Panc1 (cell line): ENCODE measurements at regions not wholly inside any gene's neighbourhood (a gene's known extent, or its start where the extent isn't known, plus 50 kb on each side); places are given as distances from the start of the nearest gene placed in this dataset.

Source experiments
- ATAC-seq: fragments of 200-7000 bp; cut with Tn5 transposase; 2 replicates; pipeline ENCODE4 v1.9.1; 2020; ENCODE audit warnings: mild to moderate bottlenecking, moderate library complexity
- BruUV-seq: library from RNA; stranded (reverse); fragments of 400-500 nt; replicated peaks from 2 replicates; lab custom pipeline; 2021; lab: Mats Ljungman, UMichigan
- CTCF ChIA-PET: fragments of 300-600 bp; sonication (Branson Sonifier 250); formaldehyde crosslinking; loops from one replicate; lab custom pipeline; 2022; ENCODE audit warnings: antibody characterized with exemption; lab: Charles Lee
- POLR2A ChIA-PET: fragments of 300-600 bp; sonication (Branson Sonifier 250); formaldehyde crosslinking; loops from one replicate; lab custom pipeline; 2022; ENCODE audit warnings: antibody characterized with exemption; lab: Charles Lee
- DNase-seq: peaks from one replicate; pipeline ENCODE4 v3.0.0-alpha.2; 2010; ENCODE audit warnings: low read depth, low spot score
- H3K27ac ChIP-seq: 2 replicates; pipeline ENCODE4 v1.5.1; 2011; ENCODE audit warnings: mild to moderate bottlenecking, low read length, inconsistent platforms
- H3K27me3 ChIP-seq: fragments of 200-500 bp; sonication (Bioruptor generic); 2 replicates; pipeline ENCODE4 v1.6.0; 2014; ENCODE audit warnings: low read length, inconsistent platforms; ENCODE audit not compliant: control insufficient read depth, insufficient read depth
- H3K36me3 ChIP-seq: fragments of 200-500 bp; sonication (Bioruptor generic); 2 replicates; pipeline ENCODE4 v1.5.1; 2014; ENCODE audit warnings: inconsistent platforms, mild to moderate bottlenecking, low read length, moderate library complexity; ENCODE audit not compliant: control insufficient read depth, insufficient read depth
- H3K4me1 ChIP-seq: 2 replicates; pipeline ENCODE4 v1.5.1; 2011; ENCODE audit warnings: inconsistent platforms, mild to moderate bottlenecking, low read length, moderate library complexity; ENCODE audit not compliant: control insufficient read depth, insufficient read depth
- H3K4me3 ChIP-seq, 2 experiments: 2 replicates each; pipeline ENCODE4 v1.5.1; 2011 to 2012; ENCODE audit warnings: low read depth in 2 of 2, low read length in 2 of 2, mild to moderate bottlenecking in 2 of 2, inconsistent platforms in 1 of 2, moderate library complexity in 1 of 2
- H3K9me3 ChIP-seq: fragments of 200-500 bp; sonication (Bioruptor generic); 2 replicates; pipeline ENCODE4 v1.5.1; 2014; ENCODE audit warnings: low read depth, mild to moderate bottlenecking, inconsistent platforms, low read length, moderate library complexity; ENCODE audit not compliant: control insufficient read depth, insufficient read depth
- CTCF ChIP-seq: fragments of 450-650 bp; IDR thresholded peaks from 2 replicates; pipeline ENCODE4 v1.5.1; 2017; ENCODE audit warnings: mild to moderate bottlenecking
- POLR2AphosphoS5 ChIP-seq: IDR thresholded peaks from 2 replicates; pipeline ENCODE4 v1.6.1; 2012; ENCODE audit warnings: mild to moderate bottlenecking, low read depth, low read length, moderate library complexity
- REST ChIP-seq, 2 experiments: IDR thresholded peaks; 2 replicates each; pipeline ENCODE4 v1.6.1; 2011 to 2012; ENCODE audit warnings: low read depth in 2 of 2, control low read depth in 1 of 2, low read length in 1 of 2, mild to moderate bottlenecking in 1 of 2, moderate library complexity in 1 of 2; ENCODE audit not compliant: insufficient read depth in 1 of 2
- SIN3A ChIP-seq: IDR thresholded peaks from 2 replicates; pipeline ENCODE4 v1.6.1; 2012; ENCODE audit warnings: low read depth, mild to moderate bottlenecking, low read length, moderate library complexity, borderline replicate concordance; ENCODE audit not compliant: insufficient read depth
- TCF7L2 ChIP-seq: IDR thresholded peaks from 2 replicates; pipeline ENCODE4 v1.6.1; 2011; ENCODE audit warnings: mild to moderate bottlenecking, low read depth, low read length, inconsistent platforms
- in situ Hi-C: cut with HindIII; loops from 2 replicates; pipeline ENCODE4 v1.10.0; 2016; ENCODE audit warnings: low sequenced_read_pairs, low pct_unique_long_range_greater_than_20kb
- intact Hi-C: fragments of 100-400 bp; cut with micrococcal nuclease; formaldehyde crosslinking; loops from one replicate; pipeline ENCODE4 v1.10.0; 2022; ENCODE audit not compliant: unreplicated experiment

GRCh38 chr2:16255120-16255519, 314.8 kb downstream of the MYCN start:
- no TSS peak for BruUV-seq
- DNase-seq (no peak), ATAC-seq (no peak)
- H3K4me3 ChIP-seq, result no peak overlapping the region
- H3K27ac ChIP-seq, result no peak overlapping the region
- in situ Hi-C loops, result no loop called here
- H3K27me3 ChIP-seq, result no peaks in the 10 kb centered on the region
- intact Hi-C loops, result no loop called here
- no peaks in the 10 kb centered on the region for H3K4me1 ChIP-seq
- no peaks in the 10 kb centered on the region for H3K9me3 ChIP-seq
- no peak for TF ChIP-seq POLR2AphosphoS5
- no peak for TF ChIP-seq CTCF
- no peak for TF ChIP-seq REST (IDR thresholded peaks at IDR 0.05; ENCODE audit: insufficient read depth in 1 of 2, low read depth in 2 of 2, low read length in 1 of 2)
- TF ChIP-seq SIN3A, result no peak
- no peak for TF ChIP-seq TCF7L2
- no peaks in the 10 kb centered on the region for H3K36me3 ChIP-seq
- CTCF ChIA-PET, result no interaction called here
- POLR2A ChIA-PET, result no interaction called here

- in situ Hi-C loops (no loop called here), intact Hi-C loops (no loop called here)
- ATAC-seq, result no peak
- POLR2A ChIA-PET, result no interaction called here
- no TSS peak for BruUV-seq
- CTCF ChIA-PET, result no interaction called here
- Histone ChIP-seq H3K4me1 (no peaks in the 10 kb centered on the region), H3K27me3 (no peaks in the 10 kb centered on the region), H3K27ac (no peak overlapping the region), H3K4me3 (no peak overlapping the region), H3K9me3 (no peaks in the 10 kb centered on the region), H3K36me3 (no peaks in the 10 kb centered on the region)
- no peak for DNase-seq
- no peak for TF ChIP-seq CTCF
- TF ChIP-seq REST (IDR thresholded peaks at IDR 0.05; ENCODE audit: insufficient read depth in 1 of 2, low read depth in 2 of 2, low read length in 1 of 2), result no peak
- TF ChIP-seq SIN3A, result no peak
- TF ChIP-seq POLR2AphosphoS5, result no peak
- TF ChIP-seq TCF7L2, result no peak
Observed at GRCh38 chr2:16254356-16254965, 314.1 kb downstream of the MYCN start.
